Limb (tissue), 2 donors: ENCODE measurements at regions not wholly inside any gene's neighbourhood (a gene's known extent, or its start where the extent isn't known, plus 50 kb on each side); places are given as distances from the start of the nearest gene placed in this dataset.
"Not testable (repeated sequence)": the region's sequence is repeated elsewhere in the genome, so short reads cannot be mapped to it uniquely, and the experiment has no call there.

Experiments used
- DNase-seq, 2 donors: peaks; one replicate each; pipeline ENCODE4 v3.0.0-alpha.2; 2016; ENCODE audit errors: extremely low spot score in 2 of 2

DNA sequence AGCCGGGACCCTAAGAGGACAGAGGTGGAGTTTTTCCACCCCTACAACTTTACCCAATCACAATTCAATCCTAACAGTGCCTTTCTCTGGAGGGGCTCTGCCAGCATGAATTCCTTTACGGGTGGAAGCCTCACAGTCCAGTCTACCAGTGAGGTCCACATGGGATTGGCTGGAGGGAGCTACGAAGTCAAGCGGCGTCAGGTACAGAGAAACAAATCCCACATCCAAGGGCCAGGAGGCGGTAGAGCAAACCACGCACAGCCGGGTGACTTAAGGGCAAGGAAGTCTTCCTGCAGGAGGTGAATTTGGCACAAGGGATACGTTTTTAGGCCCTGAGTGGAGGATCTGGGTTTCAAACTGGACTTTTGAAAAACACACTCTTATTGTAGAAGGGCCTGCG is 199.6 kb downstream of the UQCRFS1 start:
- DNase-seq, result no peak

DNA sequence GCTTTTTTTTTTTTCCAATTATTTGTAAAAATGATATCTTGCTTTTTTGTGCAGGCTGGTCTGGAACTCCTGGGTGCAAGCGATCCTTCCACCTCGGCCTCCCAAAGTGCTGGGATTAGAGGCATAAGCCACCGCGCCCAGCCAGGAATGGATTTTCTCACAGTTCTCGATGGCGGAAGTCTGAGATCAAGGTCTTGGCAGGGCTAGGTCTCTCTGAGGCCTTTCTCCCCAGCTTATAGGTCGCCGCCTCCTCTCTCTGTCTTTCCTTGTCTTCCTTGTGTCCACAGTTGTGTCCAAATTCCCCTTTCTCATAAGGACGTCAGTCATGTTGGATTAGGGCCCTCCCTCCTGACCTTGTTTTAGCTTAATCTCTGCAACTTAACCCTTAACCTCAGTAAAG is 200.5 kb downstream of the UQCRFS1 start:
- DNase-seq, result no peak

DNA sequence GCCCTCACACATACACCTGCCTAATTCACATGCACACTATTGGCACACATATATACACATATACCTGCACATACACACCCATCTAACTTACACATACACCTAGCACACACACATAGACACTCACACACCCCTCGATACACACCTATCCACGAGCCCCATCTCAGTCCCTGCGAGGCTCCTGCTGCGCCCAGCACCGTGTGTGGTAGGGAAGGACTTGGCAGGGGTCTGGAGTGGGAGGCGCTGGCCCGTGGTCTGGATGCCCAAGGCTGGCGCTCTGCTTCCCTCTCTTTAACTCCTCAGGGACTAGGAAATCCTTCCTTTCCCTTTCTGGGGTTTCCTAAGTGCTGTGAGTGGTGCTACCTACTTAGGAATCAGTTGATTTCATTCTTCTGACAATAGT is 202.7 kb downstream of the UQCRFS1 start:
- DNase-seq, result no peak

DNA sequence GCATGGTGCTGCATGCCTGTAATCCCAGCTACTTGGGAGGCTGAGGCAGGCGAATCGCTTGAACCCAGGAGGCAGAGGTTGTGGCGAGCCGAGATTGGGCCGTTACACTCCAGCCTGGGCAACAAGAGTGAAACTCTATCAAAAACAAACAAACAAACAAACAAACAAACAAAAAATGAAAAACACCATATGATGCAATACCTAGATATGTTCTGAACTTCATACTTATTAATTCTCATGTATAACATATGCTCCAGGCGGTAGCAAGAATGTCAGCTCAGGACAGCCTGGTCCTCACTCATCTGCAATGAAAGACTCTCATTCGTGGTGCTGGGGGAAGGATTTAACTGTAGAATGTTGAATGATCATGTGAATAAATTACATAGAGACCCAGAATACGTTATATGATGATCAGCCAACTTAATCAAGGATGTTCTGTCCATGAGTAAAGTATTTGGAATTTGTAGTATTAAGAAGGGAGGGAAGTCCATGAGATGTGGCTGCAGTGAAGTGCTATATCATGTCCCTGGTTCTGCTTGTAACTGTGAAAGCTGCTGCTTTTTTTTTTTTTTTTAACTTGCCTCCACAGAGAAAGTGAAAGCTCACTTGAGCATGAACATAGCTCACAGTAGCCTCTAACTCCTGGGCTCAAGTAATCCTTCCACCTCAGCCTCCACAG is 206.8 kb downstream of the UQCRFS1 start:
- DNase-seq, result no peak

DNA sequence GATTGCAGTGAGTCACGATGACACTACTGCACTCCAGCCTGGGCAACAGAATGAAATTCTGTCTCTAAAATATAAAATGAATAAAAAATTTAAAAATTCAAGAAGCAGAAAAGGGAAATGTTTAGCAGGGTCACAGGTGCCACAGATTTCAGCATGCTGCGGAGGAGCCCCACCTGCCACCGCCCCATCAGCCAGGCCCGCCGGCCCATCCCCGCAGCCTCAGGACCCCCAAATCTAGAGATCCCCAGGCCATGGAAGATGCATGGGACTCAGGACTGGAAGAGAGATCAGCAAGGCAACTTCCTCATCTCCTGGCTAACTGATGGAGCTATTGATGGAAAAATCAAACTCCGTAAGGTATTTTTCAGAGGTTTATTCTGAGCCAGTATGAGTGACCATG is 208.2 kb downstream of the UQCRFS1 start:
- no peak for DNase-seq

DNA sequence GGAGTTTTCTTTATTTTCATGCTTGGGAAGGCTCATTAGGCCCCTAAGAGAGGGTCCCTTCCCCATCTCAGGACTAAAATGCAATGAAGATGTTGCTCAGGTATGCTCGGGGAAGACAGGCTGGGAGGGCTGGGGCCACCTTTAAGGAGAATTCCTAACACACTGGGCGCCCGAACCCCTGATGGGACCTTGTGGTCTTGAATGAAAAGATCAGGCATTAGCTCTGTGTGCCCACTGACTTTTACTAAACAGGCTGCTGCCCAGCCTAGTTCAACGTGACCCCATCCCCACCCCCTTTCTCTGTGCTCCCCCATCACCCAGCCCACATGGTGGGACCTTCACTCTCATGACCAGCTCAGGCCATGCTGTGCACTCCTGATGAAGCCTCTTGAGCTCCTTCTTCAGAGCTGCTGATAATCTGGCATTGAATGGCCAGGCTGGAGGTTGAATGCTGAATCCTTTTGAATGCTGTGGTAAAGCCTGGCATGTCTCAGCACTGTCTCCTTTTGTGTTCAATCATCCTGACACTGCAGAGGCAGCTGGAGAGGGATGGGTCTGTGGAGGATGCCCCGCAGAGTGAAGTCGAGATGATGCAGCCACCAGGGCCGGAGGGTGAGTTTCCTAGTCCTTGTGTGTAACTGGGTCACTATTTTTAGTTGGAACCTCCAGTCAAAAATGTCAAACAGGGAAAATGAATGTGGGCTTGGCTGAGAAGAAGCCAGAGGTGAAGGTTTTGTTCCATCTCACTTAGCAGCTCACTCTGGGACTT is 209.1 kb downstream of the UQCRFS1 start:
- DNase-seq, result no peak

DNA sequence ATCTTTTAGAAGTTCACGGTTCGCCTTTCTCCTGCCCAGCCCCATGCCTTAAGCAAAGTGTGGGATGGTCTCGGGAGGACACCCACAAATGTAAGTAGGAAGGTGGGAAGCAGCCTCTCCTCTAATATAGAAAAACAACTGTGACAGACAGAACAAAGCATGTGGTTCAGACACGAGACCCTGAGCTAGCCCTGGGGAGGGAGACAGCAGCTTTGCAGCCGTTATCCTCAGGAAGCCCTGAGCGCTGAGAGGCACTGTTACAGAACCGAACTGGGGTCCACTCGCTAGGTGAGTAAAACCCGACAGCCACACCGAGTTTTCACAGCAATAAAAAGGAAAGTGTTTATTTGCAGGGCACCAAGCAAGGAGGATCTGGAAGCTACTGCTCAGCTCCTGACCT is 210.6 kb downstream of the UQCRFS1 start:
- DNase-seq, result no peak

DNA sequence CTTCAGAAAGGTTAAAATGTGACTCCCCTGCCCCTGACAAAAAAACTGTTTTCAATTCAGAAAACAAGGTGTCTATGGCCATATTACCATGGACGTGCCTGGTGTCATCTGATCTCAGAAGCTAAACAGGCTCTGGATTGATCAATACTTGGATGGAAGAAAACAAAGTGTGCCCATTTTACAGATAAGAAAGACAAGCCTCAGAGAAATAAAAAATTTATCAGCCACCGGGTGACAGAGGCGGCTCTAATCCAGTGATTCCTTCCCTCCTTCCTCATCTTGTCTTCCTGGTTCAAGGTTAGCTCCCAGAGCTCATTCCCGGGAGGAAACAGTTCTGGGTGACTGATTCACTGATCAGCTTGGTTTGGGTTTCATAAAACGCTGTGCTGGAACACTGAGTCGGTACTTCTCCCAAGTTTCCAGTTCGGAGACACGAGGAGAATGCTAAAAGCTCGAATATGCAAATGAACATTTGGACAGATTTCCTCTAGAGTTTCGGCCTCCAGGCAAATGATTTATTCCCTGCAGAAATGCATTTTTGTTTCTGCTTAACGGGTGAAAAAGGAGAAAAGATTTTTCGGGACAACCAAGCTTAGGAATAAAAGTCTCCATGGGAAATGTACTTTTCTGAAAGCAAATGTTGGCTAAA is 211.2 kb downstream of the UQCRFS1 start:
- no peak for DNase-seq

DNA sequence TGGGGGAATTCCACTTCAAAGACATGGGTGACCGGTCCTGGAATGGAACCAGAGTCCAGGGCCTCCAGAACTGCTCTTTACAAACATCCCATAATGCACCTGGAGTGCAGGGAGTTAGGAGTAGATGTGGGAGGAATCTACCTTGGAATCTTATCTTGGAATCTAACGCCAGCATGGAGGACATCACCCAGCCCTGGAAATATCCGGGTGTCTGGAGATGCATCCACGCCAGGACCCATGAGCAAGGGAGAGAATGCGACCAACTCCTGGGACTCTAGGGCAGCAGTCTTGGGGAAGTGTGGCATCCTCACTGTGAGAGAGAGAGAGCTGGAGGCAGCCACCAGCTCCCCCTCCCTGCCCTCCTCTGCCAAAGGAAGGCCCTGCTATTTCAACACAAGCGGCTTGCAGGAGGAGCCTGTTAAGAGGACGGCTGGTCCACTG is 211.8 kb downstream of the UQCRFS1 start:
- no peak for DNase-seq

DNA sequence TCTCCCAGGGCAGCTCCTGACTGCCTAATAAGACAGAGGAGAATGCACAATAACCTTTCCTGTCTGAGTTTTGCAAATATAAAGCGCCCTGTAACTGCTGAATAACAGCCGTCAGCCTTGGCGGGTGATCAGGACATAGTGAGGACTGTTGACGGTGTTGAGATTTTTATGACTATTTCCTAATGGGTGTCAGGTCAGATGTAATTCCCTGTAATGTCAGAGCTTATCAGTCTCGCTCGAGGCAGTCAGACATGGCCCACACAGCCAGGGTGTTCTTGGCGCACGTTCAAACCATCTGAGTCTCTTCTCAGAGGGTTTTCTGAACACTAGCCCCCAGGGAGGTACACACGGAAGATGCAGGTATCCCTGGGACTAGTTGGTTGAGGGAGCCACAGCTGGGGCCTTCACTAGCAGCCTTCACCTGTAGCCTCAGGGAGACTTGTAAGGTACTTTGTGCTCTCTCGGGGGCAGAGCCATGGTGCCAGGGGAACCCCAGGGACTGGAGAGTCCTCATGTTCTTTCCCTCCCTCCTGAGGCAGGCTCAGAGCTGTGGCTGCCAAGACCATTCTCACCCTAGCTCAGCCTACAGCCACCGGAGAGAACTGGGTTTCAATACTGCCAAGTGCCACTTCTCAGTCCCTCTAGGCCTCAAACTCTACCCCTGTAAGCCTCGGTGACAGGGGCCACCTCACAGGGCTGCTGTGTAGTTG is 213.1 kb downstream of the UQCRFS1 start:
- DNase-seq, result no peak

DNA sequence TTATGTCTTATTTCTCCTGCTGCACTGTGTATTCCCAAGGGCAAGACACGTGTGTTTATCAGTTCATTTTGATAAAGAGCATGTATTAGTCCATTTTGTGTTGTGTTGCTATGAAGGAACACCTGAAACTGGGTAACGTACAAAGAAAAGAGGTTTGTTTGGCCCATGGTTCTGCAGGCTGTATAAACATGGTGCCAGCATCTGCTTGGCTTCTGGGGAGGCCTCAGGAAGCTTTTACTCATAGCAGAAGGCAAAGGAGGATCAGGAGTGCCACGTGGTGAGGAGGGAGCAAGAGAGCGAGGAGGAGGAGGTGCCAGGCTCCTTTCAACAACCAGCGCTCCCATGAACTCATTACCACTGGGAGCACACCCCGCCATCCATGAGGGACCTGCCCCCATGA is 214.0 kb downstream of the UQCRFS1 start:
- no peak for DNase-seq

DNA sequence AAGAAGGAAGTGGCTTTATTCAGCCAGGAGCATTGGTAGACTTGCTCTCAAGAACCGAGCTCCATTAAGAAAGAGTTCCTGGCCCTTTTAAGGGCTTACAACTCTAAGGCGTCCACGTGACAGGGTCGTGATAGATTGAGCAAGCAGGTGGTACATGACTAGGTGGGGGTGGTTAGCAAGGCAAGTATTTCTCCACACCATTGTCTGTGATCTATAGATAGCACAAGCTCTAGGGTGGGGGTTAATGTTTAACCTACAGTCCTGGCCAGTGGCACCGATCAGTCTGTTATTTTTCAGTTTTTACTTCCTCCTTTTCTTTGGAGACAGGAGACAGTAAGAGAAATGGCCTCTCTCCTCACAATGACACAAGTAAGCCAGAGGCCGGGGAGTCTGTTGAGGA is 215.1 kb downstream of the UQCRFS1 start:
- not testable (repeated sequence) for DNase-seq

DNA sequence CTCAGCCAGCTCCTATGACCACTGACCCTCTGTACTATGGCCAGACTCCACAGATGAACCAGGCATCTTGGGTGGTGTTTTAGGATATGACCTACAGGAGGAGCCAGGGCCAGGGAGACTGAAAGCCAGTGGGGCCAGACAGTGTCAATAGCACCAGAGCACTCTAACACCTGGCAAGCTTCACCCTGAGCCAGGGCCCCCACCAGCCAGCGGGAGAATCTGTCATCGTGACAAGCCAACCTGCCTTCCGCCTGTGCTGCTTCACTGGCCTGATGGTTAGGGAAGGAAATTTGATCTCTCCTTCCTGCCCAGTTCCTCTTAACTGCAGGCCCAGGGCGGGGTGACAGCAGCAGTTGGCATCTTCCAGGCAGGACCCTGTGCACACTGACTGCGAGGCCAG is 222.4 kb downstream of the UQCRFS1 start:
- DNase-seq, result no peak

DNA sequence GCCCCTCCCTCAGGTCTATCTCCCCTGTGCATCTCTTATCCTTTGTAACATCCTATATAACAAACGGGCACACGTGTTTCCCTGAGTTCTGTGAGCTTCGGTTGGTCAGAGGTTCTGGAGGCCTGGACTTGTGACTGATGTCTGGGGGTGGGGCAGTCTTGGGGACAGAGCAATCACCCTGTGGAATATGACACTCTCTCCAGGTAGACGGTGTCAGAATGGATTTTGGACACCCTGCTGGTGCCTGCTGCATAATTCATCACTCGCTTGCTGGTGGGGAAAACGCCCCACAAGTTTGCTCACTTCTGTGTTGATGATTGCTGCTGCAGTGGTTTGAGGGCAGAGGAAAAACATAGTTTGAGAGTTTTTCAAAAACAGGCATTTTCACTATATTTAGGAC is 223.2 kb downstream of the UQCRFS1 start:
- no peak for DNase-seq

DNA sequence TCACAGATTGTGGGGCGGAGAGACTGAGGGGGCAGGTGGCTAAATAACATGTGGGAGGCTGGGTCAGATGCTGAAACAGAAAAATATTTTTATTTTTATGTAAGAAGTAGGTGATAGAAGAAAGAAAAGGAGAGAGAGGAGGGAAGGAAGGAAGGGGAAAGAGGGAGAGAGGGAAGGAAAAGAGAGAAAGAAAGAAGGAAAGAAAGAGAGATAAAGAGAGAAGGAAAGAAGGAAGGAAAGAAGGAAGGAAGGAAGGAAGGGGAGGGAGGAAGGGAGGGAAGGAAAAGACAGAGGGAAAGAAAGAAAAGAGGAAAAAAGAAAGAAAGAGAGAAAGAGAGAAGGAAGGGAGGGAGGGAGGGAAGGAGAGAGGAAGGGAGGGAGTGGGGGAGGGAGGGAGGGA is 224.9 kb downstream of the UQCRFS1 start:
- DNase-seq, result no peak

DNA sequence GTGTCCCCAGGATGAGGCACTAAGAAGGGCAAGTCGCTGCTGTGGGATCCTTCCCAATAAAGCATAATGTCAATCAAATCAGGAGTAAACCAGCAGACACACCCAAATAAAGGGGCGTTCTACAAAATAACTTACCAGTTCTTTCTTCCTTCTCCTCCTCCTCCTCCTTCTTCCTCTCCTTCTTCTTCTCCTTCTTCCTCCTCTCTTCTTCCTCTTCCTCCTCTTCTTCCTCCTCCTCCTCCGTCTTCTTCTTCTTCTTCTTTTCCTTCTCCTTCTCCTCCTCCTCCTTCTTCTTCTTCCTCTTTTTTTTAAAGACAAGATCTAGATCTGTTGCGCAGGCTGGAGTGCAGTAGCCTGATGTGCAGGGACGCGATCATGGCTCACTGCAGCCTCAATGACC is 225.8 kb downstream of the UQCRFS1 start:
- no peak for DNase-seq

DNA sequence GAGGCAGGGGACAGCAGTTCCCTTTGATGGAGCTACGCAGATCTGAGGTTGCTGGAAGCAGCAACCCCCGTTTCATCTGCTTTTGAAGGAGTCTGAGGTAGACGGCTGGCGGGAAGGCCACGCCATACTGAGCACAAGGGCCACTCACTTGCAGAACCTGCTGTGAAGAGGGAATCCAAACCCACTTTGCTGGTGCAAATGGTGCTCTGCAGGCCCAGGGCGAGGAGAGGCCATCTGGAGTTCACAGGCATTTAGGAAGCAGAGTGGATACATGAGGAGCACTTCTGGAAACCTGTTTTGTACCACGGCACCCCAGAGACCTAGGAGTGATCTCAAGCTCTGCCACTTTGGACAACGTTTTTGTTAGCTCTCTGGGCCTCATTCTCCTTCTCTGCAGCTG is 227.8 kb downstream of the UQCRFS1 start:
- DNase-seq, result no peak

DNA sequence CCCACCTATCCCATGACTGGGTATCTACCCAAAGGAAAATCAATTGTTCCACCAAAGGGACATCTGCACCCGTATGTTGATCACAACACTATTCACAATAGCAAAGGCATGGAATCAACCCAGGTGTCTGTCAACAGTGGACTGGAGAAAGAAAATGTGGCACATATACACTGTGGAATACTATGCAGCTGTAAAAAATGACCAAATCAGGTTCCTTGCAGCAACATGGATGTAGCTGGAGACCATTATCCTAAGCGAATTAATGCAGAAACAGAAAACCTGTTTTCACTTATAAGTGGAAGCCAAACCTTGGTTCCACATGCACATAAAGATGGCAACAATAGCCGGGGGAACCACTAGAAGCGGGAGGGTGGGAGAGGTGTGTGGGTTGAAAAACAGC is 228.6 kb downstream of the UQCRFS1 start:
- DNase-seq, result no peak

DNA sequence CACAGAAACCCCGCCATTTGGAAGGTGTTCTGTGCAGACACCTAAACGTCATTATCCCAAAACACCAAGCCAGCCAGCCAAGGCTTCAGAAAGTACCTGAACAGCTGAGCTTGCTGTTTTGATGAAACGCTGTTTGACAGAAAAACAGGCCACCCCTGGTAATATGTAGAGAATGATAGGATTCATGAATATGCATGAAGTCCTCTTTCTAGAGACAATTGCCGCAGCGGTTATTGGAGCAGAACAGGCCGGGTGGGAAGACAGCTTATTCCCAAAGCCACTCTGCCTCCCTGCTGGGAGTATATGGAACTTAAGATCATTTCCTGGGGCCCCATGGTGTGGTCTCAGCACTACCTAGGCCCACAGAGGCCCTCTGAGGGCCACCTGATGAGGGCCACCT is 229.5 kb downstream of the UQCRFS1 start:
- DNase-seq, result no peak

DNA sequence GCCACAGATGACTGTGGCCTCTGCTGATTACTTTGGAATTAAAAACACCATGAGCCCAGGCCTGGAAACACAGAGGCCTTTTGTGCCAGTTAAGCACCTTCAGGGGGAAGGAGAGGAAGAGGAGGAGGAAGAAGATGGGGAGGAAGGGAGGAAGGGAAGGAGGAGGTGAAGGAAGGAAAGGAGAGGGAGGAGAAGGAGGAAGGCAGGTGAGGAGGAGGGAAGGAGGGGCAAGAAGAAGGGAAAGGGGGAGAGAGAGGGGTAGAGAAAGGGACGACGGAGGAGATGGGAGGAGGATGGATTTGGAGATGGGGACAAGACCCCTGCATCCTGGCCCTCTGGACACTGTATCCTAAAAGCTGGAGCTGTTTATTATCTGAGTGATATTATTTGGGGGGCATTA is 231.0 kb downstream of the UQCRFS1 start:
- DNase-seq, result no peak

DNA sequence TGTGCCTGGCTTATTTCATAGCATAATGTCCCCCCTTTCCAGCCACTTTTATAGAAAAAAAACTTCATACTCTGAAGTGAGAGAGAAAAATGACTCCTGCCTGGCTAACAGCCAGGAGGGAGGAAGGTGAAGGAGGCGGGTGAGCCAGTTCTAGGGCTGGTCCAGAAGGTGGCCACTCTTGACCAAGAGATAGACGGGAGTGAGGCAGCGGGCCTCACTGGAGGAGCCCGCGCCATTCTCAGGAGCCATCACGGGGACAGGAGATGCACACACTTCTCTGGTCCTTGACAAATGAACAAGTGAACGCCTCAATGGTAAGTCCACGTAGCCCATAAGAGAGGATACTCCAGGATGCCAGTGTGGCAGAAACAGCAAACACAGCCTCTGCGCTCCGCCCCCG is 231.4 kb downstream of the UQCRFS1 start:
- no peak for DNase-seq

DNA sequence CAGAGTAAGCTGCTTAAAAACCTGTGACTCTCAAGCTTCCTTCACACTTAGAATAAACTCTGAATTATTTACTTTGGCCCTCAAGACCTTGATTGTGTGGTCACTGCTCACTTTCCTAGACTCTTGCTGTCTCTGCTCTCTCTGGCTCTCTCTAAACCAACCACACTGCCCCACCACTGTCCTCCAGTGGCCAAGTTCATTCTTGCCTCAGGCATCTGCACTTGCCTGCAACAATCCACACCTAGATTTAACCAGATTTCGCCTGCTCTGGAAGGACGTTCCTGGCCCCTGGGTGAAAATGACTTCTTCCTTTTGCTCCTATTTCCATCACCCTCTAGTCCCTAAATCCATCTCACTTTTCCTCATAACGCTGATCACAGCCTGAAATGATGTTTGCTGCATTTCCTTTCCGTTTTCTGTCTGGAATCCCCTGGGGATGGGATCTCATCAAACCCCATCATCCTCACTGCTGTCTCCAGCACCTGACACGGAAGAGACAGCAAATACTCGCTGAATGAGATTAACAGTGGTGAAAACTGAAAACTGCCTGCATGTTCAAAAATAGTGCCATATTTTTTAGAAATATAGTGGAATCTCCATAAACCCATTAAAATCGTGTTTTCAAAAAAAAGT is 232.6 kb downstream of the UQCRFS1 start:
- DNase-seq, result no peak
